BJ (cell line): ENCODE measurements at regions not wholly inside any gene's neighbourhood (a gene's known extent, or its start where the extent isn't known, plus 50 kb on each side); places are given as distances from the start of the nearest gene placed in this dataset.

ENCODE experiments used
- CTCF ChIA-PET: fragments of 350-600 bp; formaldehyde crosslinking; extraction: SDS; loops from one replicate; lab custom pipeline; 2021; ENCODE audit warnings: antibody characterized with exemption, inconsistent platforms; lab: Yijun Ruan, JAX
- POLR2A ChIA-PET: fragments of 300-600 bp; sonication (Branson Sonifier 250); formaldehyde crosslinking; extraction: SDS; loops from one replicate; lab custom pipeline; 2021; ENCODE audit warnings: antibody characterized with exemption; lab: Charles Lee
- DNase-seq: peaks from one replicate; pipeline ENCODE4 v3.0.0-alpha.2; 2011; ENCODE audit warnings: low read depth
- H3K27me3 ChIP-seq: 2 replicates; pipeline ENCODE4 v1.6.0; 2011; ENCODE audit warnings: low read length; ENCODE audit not compliant: control insufficient read depth, insufficient read depth
- H3K36me3 ChIP-seq: 2 replicates; pipeline ENCODE4 v1.5.1; 2011; ENCODE audit warnings: low read length; ENCODE audit not compliant: control insufficient read depth, insufficient read depth
- H3K4me3 ChIP-seq: 2 replicates; pipeline ENCODE4 v1.5.1; 2011; ENCODE audit warnings: low read depth, mild to moderate bottlenecking, control low read depth, low read length
- TF ChIP-seq, protein P1 (sequence below): IDR thresholded peaks from 2 replicates; pipeline ENCODE4 v1.5.1; 2011; ENCODE audit warnings: low read depth, mild to moderate bottlenecking, control low read depth, inconsistent platforms, low read length, moderate library complexity; ENCODE audit not compliant: insufficient read depth

DNA sequence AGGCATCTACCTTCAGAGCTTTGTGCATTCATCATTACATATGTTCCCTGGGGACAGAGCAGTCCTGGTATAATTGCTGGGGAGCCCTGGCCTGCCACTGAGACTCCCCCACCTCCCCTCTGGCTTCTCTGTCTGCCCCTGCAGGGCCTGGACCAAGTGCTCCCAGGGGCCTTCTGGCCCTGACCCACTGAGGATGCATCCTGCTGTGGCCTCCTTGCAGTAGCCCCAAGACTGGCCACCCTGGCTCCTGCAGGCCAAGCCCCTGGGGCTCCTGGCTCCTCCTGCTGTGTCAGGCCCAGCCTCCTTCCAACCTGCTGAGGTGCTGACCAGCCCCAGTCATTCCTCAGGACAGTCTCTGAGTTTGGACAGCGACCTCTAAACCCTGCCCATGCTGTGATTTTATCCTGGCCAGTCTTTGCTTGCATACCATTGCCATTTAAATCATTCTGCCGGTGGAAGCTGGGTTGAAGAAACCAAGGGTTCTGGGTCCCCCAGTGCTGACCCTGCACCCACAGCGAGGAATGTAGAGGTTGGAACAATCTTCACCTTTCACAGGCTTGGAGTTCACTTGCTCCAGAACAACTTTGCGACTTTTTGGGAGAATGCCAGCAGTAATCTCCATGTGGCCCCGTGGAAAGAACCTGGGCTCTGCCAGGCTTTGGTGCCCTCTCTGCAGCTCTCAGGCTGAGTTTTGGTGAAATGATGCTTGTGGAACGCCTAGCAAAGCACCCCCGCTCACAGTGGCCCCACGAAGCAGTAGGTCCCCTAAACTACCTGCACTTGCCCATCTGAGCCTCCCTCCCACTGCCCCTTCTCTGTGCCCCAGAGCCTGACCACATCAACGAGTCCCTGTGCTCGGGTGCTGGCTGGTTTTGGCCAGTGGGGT is 167.3 kb upstream of the GLI2 start:
- DNase-seq, result no peak

DNA sequence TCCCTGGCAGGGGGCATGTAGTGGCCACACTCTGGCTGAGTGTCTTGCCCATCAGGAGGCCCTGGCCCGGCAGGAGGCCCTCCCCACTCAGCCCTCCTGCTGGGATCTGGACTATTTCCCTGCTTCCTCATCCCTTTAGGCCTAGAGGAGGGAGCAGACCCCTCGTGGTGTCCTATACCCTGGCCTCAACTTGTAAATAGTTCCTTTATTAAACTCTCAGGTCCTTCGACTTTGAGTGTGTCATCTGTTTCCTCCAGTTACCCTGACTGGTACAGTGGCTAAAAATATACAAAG is 166.7 kb upstream of the GLI2 start:
- Histone ChIP-seq H3K36me3 (no peaks in the 10 kb centered on the region), H3K27me3 (peaks cover 2% of the 10 kb centered on the region; the same call in 1 of the 2 replicates), H3K4me3 (no peak overlapping the region)
- ChIA-PET CTCF (no interaction called here), POLR2A (no interaction called here)
- TF ChIP-seq, protein P1, sequence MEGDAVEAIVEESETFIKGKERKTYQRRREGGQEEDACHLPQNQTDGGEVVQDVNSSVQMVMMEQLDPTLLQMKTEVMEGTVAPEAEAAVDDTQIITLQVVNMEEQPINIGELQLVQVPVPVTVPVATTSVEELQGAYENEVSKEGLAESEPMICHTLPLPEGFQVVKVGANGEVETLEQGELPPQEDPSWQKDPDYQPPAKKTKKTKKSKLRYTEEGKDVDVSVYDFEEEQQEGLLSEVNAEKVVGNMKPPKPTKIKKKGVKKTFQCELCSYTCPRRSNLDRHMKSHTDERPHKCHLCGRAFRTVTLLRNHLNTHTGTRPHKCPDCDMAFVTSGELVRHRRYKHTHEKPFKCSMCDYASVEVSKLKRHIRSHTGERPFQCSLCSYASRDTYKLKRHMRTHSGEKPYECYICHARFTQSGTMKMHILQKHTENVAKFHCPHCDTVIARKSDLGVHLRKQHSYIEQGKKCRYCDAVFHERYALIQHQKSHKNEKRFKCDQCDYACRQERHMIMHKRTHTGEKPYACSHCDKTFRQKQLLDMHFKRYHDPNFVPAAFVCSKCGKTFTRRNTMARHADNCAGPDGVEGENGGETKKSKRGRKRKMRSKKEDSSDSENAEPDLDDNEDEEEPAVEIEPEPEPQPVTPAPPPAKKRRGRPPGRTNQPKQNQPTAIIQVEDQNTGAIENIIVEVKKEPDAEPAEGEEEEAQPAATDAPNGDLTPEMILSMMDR, result no peak
- DNase-seq, result no peak

More for the DNA sequence above, 167.3 kb upstream of the GLI2 start:
- ChIA-PET POLR2A (no interaction called here), CTCF (interaction anchor here (0.6 to 1.3 kb wide), 2 partner anchors 11 to 112 kb away, joined by 3 to 4 read pairs; no protein-coding TSS in a partner anchor)
- Histone ChIP-seq H3K36me3 (no peaks in the 10 kb centered on the region), H3K27me3 (0 out of 2 replicates have a peak, but pooled peaks cover 2% of the 10 kb centered on the region), H3K4me3 (no peak overlapping the region)
- TF ChIP-seq, protein P1, result no peak

DNA sequence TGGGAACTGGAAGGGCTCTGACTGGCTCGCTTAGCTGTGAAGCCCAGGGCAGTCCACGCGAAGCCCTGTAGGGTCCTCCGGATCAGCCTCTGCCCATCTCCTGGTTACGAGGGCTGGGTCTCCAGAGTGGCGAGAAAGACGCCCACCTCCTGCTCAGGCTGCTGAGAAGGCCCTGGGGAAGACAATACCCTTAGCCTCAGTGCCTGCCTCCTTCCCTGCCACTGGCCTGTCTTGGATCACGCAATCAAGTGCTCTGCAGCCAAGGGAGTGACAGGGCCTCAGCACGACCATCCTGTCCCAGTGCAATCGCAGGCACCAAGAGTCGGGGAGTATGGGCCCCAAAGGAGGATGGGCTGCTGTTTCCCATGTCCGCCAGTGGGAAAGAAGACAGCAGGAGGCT is 165.7 kb upstream of the GLI2 start:
- CTCF ChIA-PET, result no interaction called here
- H3K4me3 ChIP-seq, result no peak overlapping the region
- POLR2A ChIA-PET, result no interaction called here
- TF ChIP-seq, protein P1, result no peak
- no peaks in the 10 kb centered on the region for H3K36me3 ChIP-seq
- no peak for DNase-seq
- peaks cover 2% of the 10 kb centered on the region; the same call in 1 of the 2 replicates for H3K27me3 ChIP-seq

DNA sequence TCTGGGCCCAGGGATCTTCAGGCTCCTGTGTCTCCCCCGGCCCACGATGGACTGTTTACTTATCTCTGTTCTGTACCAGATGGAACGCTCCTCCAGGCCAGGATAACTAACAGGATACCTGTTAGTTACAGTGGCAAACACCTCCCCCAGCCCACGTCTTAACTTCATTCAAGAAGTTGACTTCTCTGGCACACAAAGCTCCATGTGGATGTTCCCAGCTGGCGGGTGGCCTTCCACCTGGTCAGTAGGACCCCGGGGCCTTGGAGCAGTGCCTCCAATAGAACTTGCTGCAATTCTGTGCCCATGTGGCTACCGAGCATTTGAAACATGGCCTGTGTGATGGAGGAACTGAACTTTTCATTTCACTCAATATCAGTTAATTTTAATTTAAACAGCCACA is 165.1 kb upstream of the GLI2 start:
- ChIA-PET CTCF (no interaction called here), POLR2A (no interaction called here)
- Histone ChIP-seq H3K27me3 (peaks cover 2% of the 10 kb centered on the region; the same call in 1 of the 2 replicates), H3K4me3 (no peak overlapping the region), H3K36me3 (no peaks in the 10 kb centered on the region)
- TF ChIP-seq, protein P1, result no peak
- DNase-seq, result no peak

DNA sequence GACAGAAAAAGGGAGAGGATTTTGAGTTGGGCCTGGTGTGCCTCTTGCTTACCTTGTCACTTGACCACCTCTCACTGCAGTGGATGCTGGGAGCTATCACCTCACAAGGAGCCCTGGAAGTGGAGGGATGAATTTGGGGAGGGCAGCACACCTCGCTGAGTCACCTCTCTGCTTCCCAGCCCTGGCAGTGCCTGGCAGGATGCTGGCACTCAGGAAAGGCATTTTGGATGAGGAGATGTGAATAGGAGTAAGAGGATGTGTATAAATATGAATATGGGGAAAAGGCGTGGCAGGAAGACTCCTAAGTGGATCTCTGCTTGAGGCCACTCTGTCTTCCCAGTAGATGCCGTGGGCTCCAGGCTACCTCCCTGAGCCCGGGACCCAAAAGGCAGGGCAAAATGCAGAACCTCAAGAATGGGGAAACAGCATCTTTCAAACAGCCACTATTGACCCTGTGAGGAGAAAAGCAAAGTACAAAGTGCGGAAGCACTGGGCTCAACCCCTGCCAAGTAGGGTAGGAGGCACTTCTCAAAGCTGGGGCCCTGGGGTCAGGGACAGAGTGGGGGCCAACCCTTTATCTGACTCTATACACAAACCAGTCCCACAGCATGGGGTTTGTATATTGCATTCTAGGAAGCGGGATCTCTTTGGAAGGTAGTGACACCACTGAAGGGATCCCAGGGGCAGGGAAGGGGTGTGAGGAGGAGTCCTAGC is 164.5 kb upstream of the GLI2 start:
- DNase-seq, result no peak
- CTCF ChIA-PET, result no interaction called here
- Histone ChIP-seq H3K4me3 (no peak overlapping the region), H3K36me3 (no peaks in the 10 kb centered on the region), H3K27me3 (peaks cover 3% of the 10 kb centered on the region; the same call in 1 of the 2 replicates)
- POLR2A ChIA-PET, result no interaction called here
- TF ChIP-seq, protein P1, result no peak
